GM12892 (cell line): ENCODE measurements at regions not wholly inside any gene's neighbourhood (a gene's known extent, or its start where the extent isn't known, plus 50 kb on each side); places are given as distances from the start of the nearest gene placed in this dataset.

Experiments
- POLR2A ChIP-seq: IDR thresholded peaks from 2 replicates; pipeline ENCODE4 v1.6.1; 2011; ENCODE audit warnings: low read depth, low read length, control low read depth
- POLR2AphosphoS5 ChIP-seq: IDR thresholded peaks from 2 replicates; pipeline ENCODE4 v1.6.1; 2011; ENCODE audit warnings: low read depth, low read length, control low read depth
- TAF1 ChIP-seq: IDR thresholded peaks from 2 replicates; pipeline ENCODE4 v1.6.1; 2011; ENCODE audit warnings: low read depth, mild to moderate bottlenecking, control low read depth, low read length, borderline replicate concordance

DNA sequence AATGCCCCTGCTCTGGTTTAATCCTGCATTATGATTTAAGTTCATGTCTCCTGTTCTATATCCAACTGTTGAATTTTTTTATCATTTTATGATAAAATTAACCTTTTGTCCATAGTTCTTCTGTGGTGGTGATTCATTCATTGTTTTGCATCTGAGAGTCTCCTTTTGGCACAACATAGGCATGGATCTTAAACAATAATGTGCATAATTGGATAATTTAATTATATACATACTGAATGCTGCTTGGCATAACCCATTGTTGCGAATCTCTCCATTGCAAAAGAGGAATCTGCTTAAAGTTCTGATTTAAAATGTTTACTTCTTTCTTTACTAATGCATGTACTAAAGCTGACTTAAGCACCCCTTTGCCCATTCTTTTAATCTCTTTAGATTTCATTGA lies 2788.4 kb downstream of the PCDH9 start:
- TF ChIP-seq POLR2A (no peak), TAF1 (no peak), POLR2AphosphoS5 (no peak)
